OCI-LY3 (cell line): ENCODE measurements at regions not wholly inside any gene's neighbourhood (a gene's known extent, or its start where the extent isn't known, plus 50 kb on each side); places are given as distances from the start of the nearest gene placed in this dataset.
"Not testable (repeated sequence)": the region's sequence is repeated elsewhere in the genome, so short reads cannot be mapped to it uniquely, and the experiment has no call there.

Experiments used
- H2AFZ ChIP-seq: fragments of 200-600, 300-600 bp; shearing (Covaris generic); 2 replicates; pipeline ENCODE4 v1.6.0; 2014; ENCODE audit warnings: antibody characterized with exemption, low read depth, low read length
- H3K27ac ChIP-seq: fragments of 200-600, 300-600 bp; sonication (generic); 2 replicates; pipeline ENCODE4 v1.5.1; 2014; ENCODE audit warnings: mild to moderate bottlenecking, low read length, moderate library complexity, mixed read lengths
- H3K27me3 ChIP-seq: fragments of 200-600, 300-600 bp; sonication (generic); 2 replicates; pipeline ENCODE4 v1.6.1; 2014; ENCODE audit warnings: low read depth, low read length, mixed read lengths
- H3K36me3 ChIP-seq: fragments of 200-600, 300-600 bp; sonication (generic); replicated peaks from 2 replicates; pipeline ENCODE3; 2014; ENCODE audit warnings: low read depth, low read length, mixed read lengths
- H3K4me1 ChIP-seq: fragments of 300-600, 200-600 bp; sonication (generic); 2 replicates; pipeline ENCODE4 v1.6.1; 2014; ENCODE audit warnings: low read length, mixed read lengths
- H3K4me2 ChIP-seq: fragments of 200-600, 300-600 bp; sonication (generic); 2 replicates; pipeline ENCODE4 v1.6.1; 2014; ENCODE audit warnings: low read length, mixed read lengths
- H3K4me3 ChIP-seq: fragments of 300-600, 200-600 bp; sonication (generic); 2 replicates; pipeline ENCODE4 v1.5.1; 2014; ENCODE audit warnings: antibody characterized with exemption, mild to moderate bottlenecking, low read length, moderate library complexity
- H3K79me2 ChIP-seq: fragments of 300-600, 200-600 bp; shearing (Covaris generic); 2 replicates; pipeline ENCODE4 v1.6.1; 2014; ENCODE audit warnings: mild to moderate bottlenecking, low read length, mixed read lengths
- H3K9ac ChIP-seq: fragments of 300-600, 200-600 bp; shearing (Covaris generic); 2 replicates; pipeline ENCODE4 v1.6.0; 2014; ENCODE audit warnings: mild to moderate bottlenecking, low read length, moderate library complexity
- H3K9me3 ChIP-seq: fragments of 200-600, 300-600 bp; shearing (Covaris generic); 2 replicates; pipeline ENCODE4 v1.6.1; 2014; ENCODE audit warnings: low read length, mixed read lengths; ENCODE audit not compliant: insufficient read depth
- H4K20me1 ChIP-seq: fragments of 200-600, 300-600 bp; sonication (generic); 2 replicates; pipeline ENCODE4 v1.6.1; 2016; ENCODE audit warnings: low read length, mixed read lengths; ENCODE audit not compliant: insufficient read depth
- EZH2phosphoT487 ChIP-seq: fragments of 200-600 bp; shearing (Covaris generic); IDR thresholded peaks from 2 replicates; pipeline ENCODE4 v1.6.1; 2018; ENCODE audit warnings: antibody characterized with exemption, mixed run types, low read depth
- TF ChIP-seq, protein P1 (sequence below): fragments of 200-600, 300-600 bp; sonication (generic); IDR thresholded peaks from 2 replicates; pipeline ENCODE4 v1.5.1; 2014; ENCODE audit warnings: antibody characterized with exemption, low read length, low read depth

DNA sequence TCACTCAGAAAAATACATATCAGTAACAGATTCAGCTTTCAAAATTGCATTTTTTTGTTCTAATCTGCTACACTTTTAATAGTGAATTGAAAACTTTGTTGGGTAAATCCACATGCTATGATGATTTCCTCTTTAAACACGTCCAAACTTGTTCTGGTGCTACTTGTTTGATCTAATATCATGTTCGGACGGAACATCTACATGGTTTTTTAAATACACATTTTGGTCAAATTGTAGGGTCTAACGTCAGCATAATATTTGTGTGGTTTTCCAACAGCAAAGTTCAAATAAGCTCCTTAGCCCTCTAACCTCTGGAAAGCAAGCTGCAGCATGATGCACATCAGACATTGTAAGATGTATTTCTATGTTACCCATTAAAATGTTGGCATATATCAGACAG, 98.5 kb upstream of the OSTN start:
- H2AFZ ChIP-seq, result no peak overlapping the region
- H3K4me1 ChIP-seq, result peaks cover 32% of the 10 kb centered on the region
- H3K27ac ChIP-seq, result no peak overlapping the region
- no peaks in the 10 kb centered on the region for H3K79me2 ChIP-seq
- TF ChIP-seq EZH2phosphoT487, result no peak
- TF ChIP-seq, protein P1, sequence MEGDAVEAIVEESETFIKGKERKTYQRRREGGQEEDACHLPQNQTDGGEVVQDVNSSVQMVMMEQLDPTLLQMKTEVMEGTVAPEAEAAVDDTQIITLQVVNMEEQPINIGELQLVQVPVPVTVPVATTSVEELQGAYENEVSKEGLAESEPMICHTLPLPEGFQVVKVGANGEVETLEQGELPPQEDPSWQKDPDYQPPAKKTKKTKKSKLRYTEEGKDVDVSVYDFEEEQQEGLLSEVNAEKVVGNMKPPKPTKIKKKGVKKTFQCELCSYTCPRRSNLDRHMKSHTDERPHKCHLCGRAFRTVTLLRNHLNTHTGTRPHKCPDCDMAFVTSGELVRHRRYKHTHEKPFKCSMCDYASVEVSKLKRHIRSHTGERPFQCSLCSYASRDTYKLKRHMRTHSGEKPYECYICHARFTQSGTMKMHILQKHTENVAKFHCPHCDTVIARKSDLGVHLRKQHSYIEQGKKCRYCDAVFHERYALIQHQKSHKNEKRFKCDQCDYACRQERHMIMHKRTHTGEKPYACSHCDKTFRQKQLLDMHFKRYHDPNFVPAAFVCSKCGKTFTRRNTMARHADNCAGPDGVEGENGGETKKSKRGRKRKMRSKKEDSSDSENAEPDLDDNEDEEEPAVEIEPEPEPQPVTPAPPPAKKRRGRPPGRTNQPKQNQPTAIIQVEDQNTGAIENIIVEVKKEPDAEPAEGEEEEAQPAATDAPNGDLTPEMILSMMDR, result no peak
- no peak overlapping the region for H3K9ac ChIP-seq
- no peaks in the 10 kb centered on the region for H4K20me1 ChIP-seq
- H3K9me3 ChIP-seq, result no peaks in the 10 kb centered on the region
- H3K36me3 ChIP-seq, result no peaks in the 10 kb centered on the region
- H3K27me3 ChIP-seq, result peaks cover 5% of the 10 kb centered on the region; the same call in 1 of the 2 replicates
- H3K4me3 ChIP-seq, result peak overlapping the region; percentile 11
- H3K4me2 ChIP-seq, result peak overlapping the region; percentile 55

DNA sequence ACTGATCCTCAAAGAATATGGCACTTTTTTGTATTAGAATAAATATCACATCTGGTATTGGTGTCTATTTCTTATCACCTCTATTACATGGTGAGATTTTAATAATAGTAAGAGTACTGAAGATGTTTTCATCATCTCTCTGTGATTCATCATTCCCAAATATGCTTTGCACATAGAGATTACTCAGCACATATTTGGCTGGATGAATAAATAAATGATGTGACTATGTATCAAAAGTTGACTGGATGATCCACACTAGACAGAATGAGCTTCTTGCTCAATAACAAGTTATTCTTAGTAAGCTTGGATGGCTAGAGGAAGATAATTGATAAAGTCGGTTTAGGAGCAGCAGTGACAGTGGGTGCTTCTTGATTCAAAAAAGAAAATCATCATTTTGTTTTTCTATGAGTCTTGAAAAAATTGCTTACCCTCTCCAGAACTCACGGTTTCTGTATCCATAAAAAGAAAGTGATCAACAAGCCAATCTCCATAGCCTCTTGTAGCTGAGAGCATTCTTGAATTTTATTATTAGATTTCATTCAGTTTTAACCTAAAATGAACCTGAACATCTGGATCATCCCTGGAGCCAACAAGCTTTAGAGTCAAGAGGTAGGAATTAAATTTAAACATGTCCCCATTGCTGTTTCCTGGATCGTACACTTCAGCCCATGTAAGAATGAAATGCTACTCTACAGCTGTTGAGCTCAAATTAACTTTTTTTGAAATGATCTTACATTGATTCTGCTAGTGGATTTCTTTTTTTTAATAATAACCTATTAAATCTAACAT, 104.8 kb upstream of the OSTN start:
- no peak overlapping the region for H3K4me2 ChIP-seq
- no peak for TF ChIP-seq EZH2phosphoT487
- TF ChIP-seq, protein P1, result no peak

DNA sequence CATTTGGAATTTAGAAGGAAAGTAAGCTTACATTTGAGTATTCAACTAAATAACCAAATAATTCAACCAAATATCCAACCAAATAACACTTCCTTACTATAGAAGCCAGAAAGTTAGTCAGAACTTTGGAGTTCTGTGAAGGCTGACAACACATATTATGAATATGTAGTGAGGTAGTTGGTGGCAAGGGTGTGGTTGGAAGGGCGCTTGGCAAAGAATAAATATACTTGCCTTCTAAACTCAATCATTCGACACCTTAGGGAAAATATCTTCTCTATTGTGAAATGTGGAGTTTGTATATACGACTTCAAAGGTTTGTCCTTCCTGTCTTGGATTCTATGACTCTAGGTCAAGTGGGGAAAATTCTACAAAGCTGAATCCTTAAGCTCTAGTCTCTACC, 111.7 kb upstream of the OSTN start:
- no peak overlapping the region for H3K9ac ChIP-seq
- H3K36me3 ChIP-seq, result no peaks in the 10 kb centered on the region
- no peak overlapping the region for H2AFZ ChIP-seq
- TF ChIP-seq, protein P1, result no peak
- TF ChIP-seq EZH2phosphoT487, result no peak
- no peaks in the 10 kb centered on the region for H4K20me1 ChIP-seq
- H3K27me3 ChIP-seq, result no peaks in the 10 kb centered on the region
- H3K79me2 ChIP-seq, result no peaks in the 10 kb centered on the region
- H3K4me3 ChIP-seq, result no peak overlapping the region
- H3K4me2 ChIP-seq, result no peak overlapping the region
- H3K4me1 ChIP-seq, result no peaks in the 10 kb centered on the region
- H3K9me3 ChIP-seq, result no peaks in the 10 kb centered on the region
- no peak overlapping the region for H3K27ac ChIP-seq

More for the DNA sequence above, 104.8 kb upstream of the OSTN start:
- Histone ChIP-seq H3K27me3 (no peaks in the 10 kb centered on the region), H3K27ac (no peak overlapping the region), H4K20me1 (no peaks in the 10 kb centered on the region), H3K9me3 (no peaks in the 10 kb centered on the region), H3K36me3 (no peaks in the 10 kb centered on the region), H2AFZ (no peak overlapping the region), H3K9ac (no peak overlapping the region), H3K4me3 (no peak overlapping the region), H3K79me2 (no peaks in the 10 kb centered on the region), H3K4me1 (peaks cover 10% of the 10 kb centered on the region)

DNA sequence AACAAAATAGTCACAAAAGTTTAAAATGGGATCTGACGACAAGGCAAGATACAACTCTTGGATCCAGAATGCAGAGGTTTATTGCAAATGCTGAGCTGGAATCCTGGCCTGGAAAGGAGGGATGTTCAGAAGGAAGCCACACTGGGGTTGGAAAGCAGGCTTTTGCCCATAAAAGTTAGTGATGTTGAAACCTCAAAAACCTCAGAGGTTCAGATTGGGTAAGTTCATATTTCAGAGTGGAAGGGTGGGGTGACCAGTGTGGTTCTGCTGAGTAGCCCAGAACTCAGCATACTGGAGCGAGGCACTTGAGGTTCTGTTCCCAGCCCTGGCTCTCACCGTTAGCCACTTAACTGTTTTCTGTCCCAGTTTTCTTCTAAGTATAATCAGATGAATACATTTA, 114.0 kb upstream of the OSTN start:
- TF ChIP-seq, protein P1, result no peak
- TF ChIP-seq EZH2phosphoT487, result no peak
- no peaks in the 10 kb centered on the region for H3K4me1 ChIP-seq
- H3K4me3 ChIP-seq, result no peak overlapping the region
- no peaks in the 10 kb centered on the region for H4K20me1 ChIP-seq
- no peak overlapping the region for H3K27ac ChIP-seq
- H3K9ac ChIP-seq, result no peak overlapping the region
- no peaks in the 10 kb centered on the region for H3K9me3 ChIP-seq
- no peak overlapping the region for H2AFZ ChIP-seq
- no peak overlapping the region for H3K4me2 ChIP-seq
- H3K27me3 ChIP-seq, result no peaks in the 10 kb centered on the region
- H3K36me3 ChIP-seq, result no peaks in the 10 kb centered on the region
- no peaks in the 10 kb centered on the region for H3K79me2 ChIP-seq

DNA sequence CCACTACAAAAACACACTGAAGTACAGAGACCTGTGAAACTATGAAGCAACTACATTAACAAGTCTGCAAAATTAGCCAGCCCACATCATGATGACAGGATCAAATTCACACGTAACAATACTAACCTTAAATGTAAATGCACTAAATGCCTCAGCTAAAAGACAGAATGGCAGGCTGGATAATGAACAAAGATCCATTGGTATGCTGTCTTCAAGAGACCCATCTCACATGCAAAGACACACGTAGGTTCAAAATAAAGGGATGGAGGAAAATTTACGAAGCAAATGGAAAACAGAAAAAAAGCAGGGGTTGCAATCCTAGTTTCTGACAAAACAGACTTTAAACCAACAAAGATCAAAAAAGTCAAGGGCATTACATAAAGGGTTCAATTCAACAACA, 120.1 kb upstream of the OSTN start:
- H3K27me3 ChIP-seq, H3K4me1 ChIP-seq, H3K36me3 ChIP-seq, H3K79me2 ChIP-seq, H3K9ac ChIP-seq, H3K27ac ChIP-seq, H2AFZ ChIP-seq, H3K4me3 ChIP-seq, H4K20me1 ChIP-seq, H3K9me3 ChIP-seq, H3K4me2 ChIP-seq: not testable (repeated sequence)
